ENCODE measurements at regions not wholly inside any gene's neighbourhood (a gene's known extent, or its start where the extent isn't known, plus 50 kb on each side); places are given as distances from the start of the nearest gene placed in this dataset.

DNA sequence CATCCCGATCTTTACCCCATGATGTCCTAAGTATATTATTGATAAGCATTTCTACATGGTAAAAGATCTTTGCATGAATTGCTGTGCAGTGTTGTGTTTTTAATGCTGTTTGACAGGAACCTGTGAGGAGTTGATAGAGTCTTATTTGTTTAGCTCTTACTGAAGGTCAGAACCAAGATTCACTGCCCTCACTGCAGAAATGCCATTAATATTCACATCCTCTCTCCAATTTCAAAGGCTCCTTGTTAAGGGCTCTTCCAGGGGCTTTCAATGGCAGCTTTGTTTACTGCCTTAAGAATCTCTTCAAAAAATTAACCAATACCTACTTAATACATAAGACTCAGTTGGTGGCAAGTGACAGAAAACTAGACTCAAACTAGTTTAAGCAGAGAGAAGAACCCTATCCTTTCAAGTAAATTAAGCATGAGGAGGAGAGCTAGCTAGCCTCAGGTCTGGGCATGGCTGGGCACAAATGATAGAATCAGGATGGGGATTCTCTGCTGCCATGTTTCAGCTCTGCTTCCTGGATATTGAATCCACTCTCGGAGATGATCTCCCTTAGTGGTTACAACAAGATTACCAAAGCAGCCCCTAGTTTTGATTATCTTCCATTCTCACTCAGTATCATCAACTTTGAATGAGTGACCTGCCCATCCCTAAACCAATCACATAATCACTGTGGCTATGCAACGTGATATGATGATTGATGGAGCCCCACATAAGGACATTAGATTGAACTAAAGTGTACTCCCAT is 311.8 kb downstream of the CDH11 start:
- no peak for TF ChIP-seq CTCF (IDR thresholded peaks at IDR 0.05)
- no peak for TF ChIP-seq EP300 (IDR thresholded peaks at IDR 0.05)

All from stomach (tissue), 4 donors.